Neural progenitor cell (in vitro differentiated cells): ENCODE measurements at regions not wholly inside any gene's neighbourhood (a gene's known extent, or its start where the extent isn't known, plus 50 kb on each side); places are given as distances from the start of the nearest gene placed in this dataset.

Experiments
- EZH2phosphoT487 ChIP-seq: fragments of 200-600 bp; sonication (generic); IDR thresholded peaks from 2 replicates; pipeline ENCODE4 v1.6.1; 2017; ENCODE audit warnings: antibody characterized with exemption
- TF ChIP-seq, protein P1 (sequence below): fragments of 200-600 bp; sonication (generic); IDR thresholded peaks from 2 replicates; pipeline ENCODE4 v1.5.1; 2017; ENCODE audit warnings: antibody characterized with exemption, mild to moderate bottlenecking

DNA sequence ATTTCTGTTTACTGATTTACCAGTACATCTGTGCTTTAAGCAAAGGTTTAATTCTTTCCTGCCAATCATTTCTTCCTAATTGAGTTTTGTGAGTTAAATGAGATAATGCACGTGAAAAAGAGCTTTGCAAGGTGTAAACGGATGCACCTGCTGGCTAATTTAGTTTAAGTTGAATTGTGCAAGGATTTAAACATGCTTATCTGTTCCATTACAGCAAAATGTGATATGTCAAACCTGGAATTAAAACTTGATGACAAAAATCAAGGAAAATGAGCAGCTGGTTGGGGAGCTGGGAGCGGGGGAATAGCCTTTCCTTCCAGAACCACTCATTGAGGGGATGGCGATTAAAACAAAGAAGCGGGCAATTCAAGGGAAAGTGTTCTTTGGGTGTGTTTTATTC, 155.0 kb upstream of the CTTNBP2 start:
- no peak for TF ChIP-seq EZH2phosphoT487
- TF ChIP-seq, protein P1, sequence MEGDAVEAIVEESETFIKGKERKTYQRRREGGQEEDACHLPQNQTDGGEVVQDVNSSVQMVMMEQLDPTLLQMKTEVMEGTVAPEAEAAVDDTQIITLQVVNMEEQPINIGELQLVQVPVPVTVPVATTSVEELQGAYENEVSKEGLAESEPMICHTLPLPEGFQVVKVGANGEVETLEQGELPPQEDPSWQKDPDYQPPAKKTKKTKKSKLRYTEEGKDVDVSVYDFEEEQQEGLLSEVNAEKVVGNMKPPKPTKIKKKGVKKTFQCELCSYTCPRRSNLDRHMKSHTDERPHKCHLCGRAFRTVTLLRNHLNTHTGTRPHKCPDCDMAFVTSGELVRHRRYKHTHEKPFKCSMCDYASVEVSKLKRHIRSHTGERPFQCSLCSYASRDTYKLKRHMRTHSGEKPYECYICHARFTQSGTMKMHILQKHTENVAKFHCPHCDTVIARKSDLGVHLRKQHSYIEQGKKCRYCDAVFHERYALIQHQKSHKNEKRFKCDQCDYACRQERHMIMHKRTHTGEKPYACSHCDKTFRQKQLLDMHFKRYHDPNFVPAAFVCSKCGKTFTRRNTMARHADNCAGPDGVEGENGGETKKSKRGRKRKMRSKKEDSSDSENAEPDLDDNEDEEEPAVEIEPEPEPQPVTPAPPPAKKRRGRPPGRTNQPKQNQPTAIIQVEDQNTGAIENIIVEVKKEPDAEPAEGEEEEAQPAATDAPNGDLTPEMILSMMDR = no peak
